Activated CD8-positive, alpha-beta T cell treated with anti-CD3 and anti-CD28 coated beads, Interleukin-2, amount 10 ng/mL, durations not matched to agents 7 days and 5 days (primary cell): ENCODE measurements at regions not wholly inside any gene's neighbourhood (a gene's known extent, or its start where the extent isn't known, plus 50 kb on each side); places are given as distances from the start of the nearest gene placed in this dataset.
"Not testable (repeated sequence)": the region's sequence is repeated elsewhere in the genome, so short reads cannot be mapped to it uniquely, and the experiment has no call there.

Source experiments
- ATAC-seq: fragments of 150-1000 bp; cut with Tn5 transposase; one replicate; pipeline ENCODE4 v1.10.0; 2021; ENCODE audit warnings: moderate library complexity
- CTCF ChIA-PET: fragments of 350-600 bp; sonication (Branson Sonifier 250); formaldehyde crosslinking; loops from one replicate; lab custom pipeline; 2021; ENCODE audit warnings: antibody characterized with exemption; lab: Charles Lee
- POLR2A ChIA-PET: fragments of 350-600 bp; sonication (Branson Sonifier 250); formaldehyde crosslinking; loops from one replicate; lab custom pipeline; 2021; ENCODE audit warnings: antibody characterized with exemption; lab: Charles Lee
- DNase-seq: peaks from one replicate; pipeline ENCODE4 v3.0.0-alpha.2; 2020
- H3K27ac Mint-ChIP-seq: one replicate; pipeline ENCODE4 v1.8.0; 2021; ENCODE audit warnings: mild to moderate bottlenecking, mixed read lengths
- H3K27me3 Mint-ChIP-seq: one replicate; pipeline ENCODE4 v1.8.0; 2021; ENCODE audit warnings: low read depth, mixed read lengths
- H3K36me3 Mint-ChIP-seq: one replicate; pipeline ENCODE4 v1.8.0; 2021; ENCODE audit warnings: low read depth, mixed read lengths
- H3K4me1 Mint-ChIP-seq: one replicate; pipeline ENCODE4 v1.8.0; 2021; ENCODE audit warnings: low read depth, mixed read lengths
- H3K4me3 Mint-ChIP-seq: one replicate; pipeline ENCODE4 v1.8.0; 2021; ENCODE audit warnings: mild to moderate bottlenecking, mixed read lengths
- H3K9me3 Mint-ChIP-seq: one replicate; pipeline ENCODE4 v1.8.0; 2022; ENCODE audit warnings: mixed read lengths; ENCODE audit not compliant: insufficient read depth

- no peaks in the 10 kb centered on the region for H3K36me3 Mint-ChIP-seq
- no peaks in the 10 kb centered on the region for H3K27me3 Mint-ChIP-seq
- H3K9me3 Mint-ChIP-seq = no peaks in the 10 kb centered on the region
- POLR2A ChIA-PET = no interaction called here
- ATAC-seq (no peak), DNase-seq (no peak)
- H3K4me3 Mint-ChIP-seq = no peak overlapping the region
- no peaks in the 10 kb centered on the region for H3K4me1 Mint-ChIP-seq
- H3K27ac Mint-ChIP-seq = no peak overlapping the region
- CTCF ChIA-PET = no interaction called here
Observed at GRCh38 chr2:103402944-103403343, 641.1 kb downstream of the TMEM182 start.

DNA sequence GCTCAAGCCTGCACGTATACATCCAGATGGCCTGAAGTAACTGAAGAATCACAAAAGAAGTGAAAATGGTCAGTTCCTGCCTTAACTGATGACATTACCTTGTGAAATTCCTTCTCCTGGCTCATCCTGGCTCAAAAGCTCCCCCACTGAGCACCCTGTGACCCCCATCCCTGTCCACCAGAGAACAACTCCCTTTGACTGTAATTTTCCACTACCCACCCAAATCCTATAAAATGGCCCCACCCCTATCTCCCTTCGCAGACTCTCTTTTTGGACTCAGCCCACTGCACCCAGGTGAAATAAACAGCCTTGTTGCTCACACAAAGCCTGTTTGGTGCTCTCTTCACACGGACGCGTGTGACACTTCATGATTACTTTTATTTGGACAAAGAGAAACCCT is 641.6 kb downstream of the TMEM182 start:
- ATAC-seq, H3K9me3 Mint-ChIP-seq, H3K27ac Mint-ChIP-seq, CTCF ChIA-PET, POLR2A ChIA-PET, H3K27me3 Mint-ChIP-seq, H3K4me1 Mint-ChIP-seq, DNase-seq, H3K36me3 Mint-ChIP-seq, H3K4me3 Mint-ChIP-seq: not testable (repeated sequence)

- ChIA-PET POLR2A (no interaction called here), CTCF (no interaction called here)
- no peak for DNase-seq
- H3K27me3 Mint-ChIP-seq = no peaks in the 10 kb centered on the region
- no peak overlapping the region for H3K27ac Mint-ChIP-seq
- no peaks in the 10 kb centered on the region for H3K36me3 Mint-ChIP-seq
- no peak overlapping the region for H3K4me3 Mint-ChIP-seq
- H3K9me3 Mint-ChIP-seq = peaks cover 7% of the 10 kb centered on the region
- H3K4me1 Mint-ChIP-seq = no peaks in the 10 kb centered on the region
- no peak for ATAC-seq
Observed at GRCh38 chr2:103410221-103410620, 648.4 kb downstream of the TMEM182 start.

- no peak overlapping the region for H3K4me3 Mint-ChIP-seq
- CTCF ChIA-PET = no interaction called here
- H3K9me3 Mint-ChIP-seq = peaks cover 10% of the 10 kb centered on the region
- POLR2A ChIA-PET = no interaction called here
- H3K36me3 Mint-ChIP-seq = no peaks in the 10 kb centered on the region
- no peaks in the 10 kb centered on the region for H3K4me1 Mint-ChIP-seq
- ATAC-seq = no peak
- no peak overlapping the region for H3K27ac Mint-ChIP-seq
- no peak for DNase-seq
- H3K27me3 Mint-ChIP-seq = no peaks in the 10 kb centered on the region
Observed at GRCh38 chr2:103419506-103419905, 657.7 kb downstream of the TMEM182 start.

DNA sequence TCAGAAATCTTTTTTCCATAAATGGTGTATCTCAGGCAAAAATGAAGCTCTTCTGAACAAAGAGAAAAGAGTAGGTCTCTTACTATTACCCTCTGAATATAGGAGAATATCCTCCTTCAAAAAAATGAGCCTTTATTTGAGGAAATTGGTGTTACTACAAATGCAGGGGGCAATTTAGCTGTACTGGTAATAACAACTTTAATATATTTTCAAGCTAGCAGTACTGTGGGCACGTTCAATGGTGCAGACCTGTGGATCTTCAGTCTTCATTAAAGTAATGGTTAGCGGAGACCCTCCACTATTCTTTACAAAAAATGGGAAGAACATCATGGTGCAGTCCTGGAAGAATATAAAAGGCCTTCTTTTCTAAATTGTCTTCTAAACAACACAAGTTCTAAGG is 661.3 kb downstream of the TMEM182 start:
- H3K27me3 Mint-ChIP-seq = no peaks in the 10 kb centered on the region
- no peaks in the 10 kb centered on the region for H3K9me3 Mint-ChIP-seq
- H3K4me3 Mint-ChIP-seq = no peak overlapping the region
- H3K36me3 Mint-ChIP-seq = no peaks in the 10 kb centered on the region
- DNase-seq = no peak
- no peak for ATAC-seq
- H3K27ac Mint-ChIP-seq = no peak overlapping the region
- POLR2A ChIA-PET = no interaction called here
- CTCF ChIA-PET = no interaction called here
- no peaks in the 10 kb centered on the region for H3K4me1 Mint-ChIP-seq

- no peak overlapping the region for H3K4me3 Mint-ChIP-seq
- no peak overlapping the region for H3K27ac Mint-ChIP-seq
- no peaks in the 10 kb centered on the region for H3K36me3 Mint-ChIP-seq
- no peaks in the 10 kb centered on the region for H3K4me1 Mint-ChIP-seq
- CTCF ChIA-PET = no interaction called here
- POLR2A ChIA-PET = no interaction called here
- no peaks in the 10 kb centered on the region for H3K9me3 Mint-ChIP-seq
- DNase-seq (no peak), ATAC-seq (no peak)
- H3K27me3 Mint-ChIP-seq = no peaks in the 10 kb centered on the region
Observed at GRCh38 chr2:103427567-103427966, 665.7 kb downstream of the TMEM182 start.

DNA sequence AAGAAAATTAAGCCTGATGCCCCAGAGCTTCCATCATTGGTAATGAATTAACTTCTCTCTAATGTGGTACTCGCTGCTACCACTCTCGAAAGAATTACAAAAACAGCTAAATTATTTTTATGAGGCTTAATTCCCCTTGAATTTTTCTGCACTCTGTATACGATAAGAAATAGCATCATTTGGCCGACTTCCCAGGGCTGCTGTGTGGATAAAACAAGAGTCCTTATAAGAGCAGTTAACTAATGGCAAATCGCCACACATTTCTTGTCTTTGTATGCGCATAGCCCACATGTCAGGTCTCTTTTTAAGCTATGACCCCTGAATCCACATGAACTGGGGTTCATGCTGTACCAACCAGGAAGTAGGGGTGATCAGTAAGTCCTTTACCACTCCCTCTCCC is 668.4 kb downstream of the TMEM182 start:
- DNase-seq = no peak

GRCh38 chr2:103435010-103435409 is 673.2 kb downstream of the TMEM182 start:
- no peaks in the 10 kb centered on the region for H3K27me3 Mint-ChIP-seq
- no peak overlapping the region for H3K27ac Mint-ChIP-seq
- H3K4me1 Mint-ChIP-seq = no peaks in the 10 kb centered on the region
- ATAC-seq (no peak), DNase-seq (no peak)
- no peaks in the 10 kb centered on the region for H3K9me3 Mint-ChIP-seq
- POLR2A ChIA-PET = no interaction called here
- no peak overlapping the region for H3K4me3 Mint-ChIP-seq
- CTCF ChIA-PET = no interaction called here
- H3K36me3 Mint-ChIP-seq = no peaks in the 10 kb centered on the region

More for the DNA sequence above, 668.4 kb downstream of the TMEM182 start:
- Mint-ChIP-seq H3K4me3 (no peak overlapping the region), H3K27me3 (no peaks in the 10 kb centered on the region), H3K27ac (no peak overlapping the region), H3K9me3 (no peaks in the 10 kb centered on the region), H3K4me1 (no peaks in the 10 kb centered on the region), H3K36me3 (no peaks in the 10 kb centered on the region)
- ChIA-PET POLR2A (no interaction called here), CTCF (no interaction called here)
- no peak for ATAC-seq

GRCh38 chr2:103437161-103437560 is 675.3 kb downstream of the TMEM182 start:
- Mint-ChIP-seq H3K4me3 (no peak overlapping the region), H3K27me3 (no peaks in the 10 kb centered on the region), H3K27ac (no peak overlapping the region), H3K9me3 (no peaks in the 10 kb centered on the region), H3K4me1 (no peaks in the 10 kb centered on the region), H3K36me3 (no peaks in the 10 kb centered on the region)
- CTCF ChIA-PET = no interaction called here
- POLR2A ChIA-PET = no interaction called here
- ATAC-seq = no peak
- DNase-seq = no peak

DNA sequence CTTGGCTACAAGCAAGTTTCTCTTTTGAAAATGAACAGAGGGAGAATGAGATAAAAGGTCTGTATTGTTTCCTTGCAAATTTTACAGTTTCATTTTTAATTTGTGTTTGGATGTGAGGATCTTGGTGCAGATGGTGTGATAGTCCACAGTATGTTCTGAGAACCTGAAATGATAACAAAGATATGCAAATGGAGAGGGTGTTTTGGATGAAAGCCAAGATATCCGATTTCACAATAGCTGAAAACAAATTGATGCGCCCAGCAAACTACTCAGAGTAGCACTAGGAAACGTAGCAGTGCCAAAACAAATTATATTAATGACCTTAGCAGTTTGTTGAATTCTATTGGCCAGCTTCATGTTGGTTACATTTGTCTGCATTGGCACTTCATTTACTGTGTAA is 683.5 kb downstream of the TMEM182 start:
- Mint-ChIP-seq H3K27ac (no peak overlapping the region), H3K27me3 (no peaks in the 10 kb centered on the region), H3K4me1 (no peaks in the 10 kb centered on the region), H3K36me3 (no peaks in the 10 kb centered on the region), H3K4me3 (no peak overlapping the region), H3K9me3 (no peaks in the 10 kb centered on the region)
- DNase-seq (no peak), ATAC-seq (no peak)
- CTCF ChIA-PET = no interaction called here
- POLR2A ChIA-PET = no interaction called here

DNA sequence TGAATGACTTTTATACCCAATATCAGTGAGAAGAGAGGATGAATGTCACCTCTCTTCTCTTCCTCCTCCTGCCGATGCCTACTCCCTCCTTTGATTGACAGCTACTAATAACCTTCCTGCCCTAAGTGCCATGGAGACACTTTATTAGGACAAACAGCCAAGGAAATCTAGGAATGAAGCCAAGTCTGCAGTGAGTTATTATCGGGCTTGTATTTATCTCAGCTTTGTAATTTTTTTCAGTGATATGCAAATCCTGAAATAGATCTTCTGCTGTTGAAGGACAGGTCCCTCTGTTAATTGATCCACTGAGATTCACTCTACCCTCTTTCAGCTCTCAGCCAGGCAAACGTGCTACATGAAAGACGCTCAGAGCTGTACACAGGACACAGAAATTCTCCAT is 686.7 kb downstream of the TMEM182 start:
- Mint-ChIP-seq H3K9me3 (no peaks in the 10 kb centered on the region), H3K4me1 (no peaks in the 10 kb centered on the region), H3K4me3 (no peak overlapping the region), H3K27ac (no peak overlapping the region), H3K36me3 (no peaks in the 10 kb centered on the region), H3K27me3 (no peaks in the 10 kb centered on the region)
- no peak for ATAC-seq
- ChIA-PET POLR2A (no interaction called here), CTCF (no interaction called here)
- DNase-seq = no peak

GRCh38 chr2:103451283-103451682 is 689.5 kb downstream of the TMEM182 start:
- DNase-seq (no peak), ATAC-seq (no peak)
- ChIA-PET CTCF (no interaction called here), POLR2A (no interaction called here)
- Mint-ChIP-seq H3K4me3 (no peak overlapping the region), H3K4me1 (no peaks in the 10 kb centered on the region), H3K27me3 (no peaks in the 10 kb centered on the region), H3K36me3 (no peaks in the 10 kb centered on the region), H3K9me3 (no peaks in the 10 kb centered on the region), H3K27ac (no peak overlapping the region)

GRCh38 chr2:103459283-103459682 is 697.5 kb downstream of the TMEM182 start:
- ChIA-PET CTCF (no interaction called here), POLR2A (no interaction called here)
- Mint-ChIP-seq H3K4me1 (no peaks in the 10 kb centered on the region), H3K4me3 (no peak overlapping the region), H3K9me3 (no peaks in the 10 kb centered on the region), H3K36me3 (no peaks in the 10 kb centered on the region), H3K27ac (no peak overlapping the region), H3K27me3 (no peaks in the 10 kb centered on the region)
- ATAC-seq (no peak), DNase-seq (no peak)
